Fibroblast of the aortic adventitia (primary cell): ENCODE measurements at regions not wholly inside any gene's neighbourhood (a gene's known extent, or its start where the extent isn't known, plus 50 kb on each side); places are given as distances from the start of the nearest gene placed in this dataset.

Experiments
- DNase-seq: peaks from one replicate; pipeline ENCODE4 v3.0.0-alpha.2; 2010; ENCODE audit warnings: low read depth
- H3K4me3 ChIP-seq: 2 replicates; pipeline ENCODE4 v1.5.1; 2011; ENCODE audit warnings: low read depth, mild to moderate bottlenecking, control low read depth, low read length, moderate library complexity
- TF ChIP-seq, protein P1 (sequence below): IDR thresholded peaks from 2 replicates; pipeline ENCODE4 v1.5.1; 2011; ENCODE audit warnings: mild to moderate bottlenecking, low read length, control low read depth, inconsistent platforms; ENCODE audit not compliant: insufficient read depth

DNA sequence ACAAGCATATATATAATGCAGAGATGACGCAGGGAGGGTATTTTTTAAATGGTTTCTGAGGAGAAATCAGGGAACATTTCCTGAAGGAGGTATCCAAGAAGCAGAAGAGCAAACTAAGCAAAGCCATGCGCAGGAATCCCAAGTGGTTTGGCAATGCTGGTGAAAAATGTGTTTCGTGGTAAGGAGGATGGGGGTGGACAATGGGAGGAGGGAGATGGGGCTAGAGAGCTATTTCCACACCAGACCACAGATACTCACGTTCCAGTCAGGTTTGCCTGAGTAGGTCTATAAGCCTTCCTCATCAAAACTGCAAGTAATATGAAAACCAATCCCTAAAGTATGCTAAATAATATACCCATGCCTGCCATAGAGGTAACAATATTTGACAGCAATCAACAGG, 223.7 kb upstream of the MKLN1 start:
- peak overlapping the region; percentile 67 for H3K4me3 ChIP-seq
- TF ChIP-seq, protein P1, sequence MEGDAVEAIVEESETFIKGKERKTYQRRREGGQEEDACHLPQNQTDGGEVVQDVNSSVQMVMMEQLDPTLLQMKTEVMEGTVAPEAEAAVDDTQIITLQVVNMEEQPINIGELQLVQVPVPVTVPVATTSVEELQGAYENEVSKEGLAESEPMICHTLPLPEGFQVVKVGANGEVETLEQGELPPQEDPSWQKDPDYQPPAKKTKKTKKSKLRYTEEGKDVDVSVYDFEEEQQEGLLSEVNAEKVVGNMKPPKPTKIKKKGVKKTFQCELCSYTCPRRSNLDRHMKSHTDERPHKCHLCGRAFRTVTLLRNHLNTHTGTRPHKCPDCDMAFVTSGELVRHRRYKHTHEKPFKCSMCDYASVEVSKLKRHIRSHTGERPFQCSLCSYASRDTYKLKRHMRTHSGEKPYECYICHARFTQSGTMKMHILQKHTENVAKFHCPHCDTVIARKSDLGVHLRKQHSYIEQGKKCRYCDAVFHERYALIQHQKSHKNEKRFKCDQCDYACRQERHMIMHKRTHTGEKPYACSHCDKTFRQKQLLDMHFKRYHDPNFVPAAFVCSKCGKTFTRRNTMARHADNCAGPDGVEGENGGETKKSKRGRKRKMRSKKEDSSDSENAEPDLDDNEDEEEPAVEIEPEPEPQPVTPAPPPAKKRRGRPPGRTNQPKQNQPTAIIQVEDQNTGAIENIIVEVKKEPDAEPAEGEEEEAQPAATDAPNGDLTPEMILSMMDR: peak; percentile 11

DNA sequence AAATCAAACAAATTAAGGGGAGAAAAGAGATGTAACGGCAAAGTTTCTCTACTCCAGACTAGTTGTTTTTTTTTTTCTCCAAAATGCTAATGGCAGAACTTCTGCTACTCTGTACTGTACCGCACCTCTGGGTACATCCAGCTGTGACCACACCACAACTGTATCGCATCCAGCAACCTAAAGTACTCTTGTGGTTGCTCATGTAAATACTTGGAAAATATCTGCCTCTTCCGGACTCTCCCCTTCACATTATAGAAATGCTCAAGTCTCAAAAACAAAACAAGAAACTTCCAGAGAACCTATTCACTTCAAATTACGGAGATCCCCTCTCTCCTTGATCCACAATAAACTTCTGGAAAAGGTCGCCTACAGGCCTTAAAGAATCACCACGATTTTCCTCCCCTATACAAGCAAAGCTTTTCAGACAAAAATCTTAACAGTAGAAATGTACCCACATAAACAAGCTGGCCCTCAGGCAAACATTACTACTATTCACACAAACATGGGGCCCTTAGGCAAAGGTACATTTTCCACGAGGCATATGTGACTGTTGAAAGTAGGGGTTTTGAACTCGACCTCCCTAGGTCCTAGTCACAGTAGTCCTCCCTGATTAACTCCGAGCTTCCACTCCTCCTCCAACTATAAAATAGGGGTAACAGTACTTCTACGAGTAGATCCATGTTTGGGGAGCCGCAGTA, 222.9 kb upstream of the MKLN1 start:
- TF ChIP-seq, protein P1: no peak
- peak; percentile 42 for DNase-seq
- H3K4me3 ChIP-seq: peak overlapping the region; percentile 67

More for the DNA sequence above, 223.7 kb upstream of the MKLN1 start:
- DNase-seq: peak; percentile 88

DNA sequence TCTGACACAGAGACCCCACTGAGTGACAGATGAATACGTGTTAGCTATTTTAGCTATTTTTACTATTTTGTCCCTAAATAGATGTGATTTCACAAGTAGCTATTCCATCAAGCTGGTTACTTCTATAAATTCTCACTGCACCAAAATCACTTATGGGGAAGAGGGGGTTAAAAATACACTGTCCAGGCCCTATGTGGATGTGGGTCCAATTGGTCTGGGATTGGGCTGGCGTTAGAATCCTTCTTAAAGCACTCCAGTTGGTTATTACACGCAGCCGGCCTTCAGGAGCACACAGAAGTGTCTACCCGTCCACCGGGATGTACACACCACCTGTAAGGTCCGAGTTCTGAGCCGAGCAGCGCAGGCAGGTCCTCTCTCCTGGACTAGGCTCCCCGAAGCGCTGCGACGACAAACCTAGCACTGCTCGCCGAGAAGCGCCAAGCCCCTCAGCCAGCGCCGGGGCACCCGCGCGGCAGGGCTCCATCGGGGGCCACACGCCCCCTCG, 222.3 kb upstream of the MKLN1 start:
- DNase-seq: peak; percentile 52
- H3K4me3 ChIP-seq: peak overlapping the region; percentile 67
- TF ChIP-seq, protein P1: no peak

DNA sequence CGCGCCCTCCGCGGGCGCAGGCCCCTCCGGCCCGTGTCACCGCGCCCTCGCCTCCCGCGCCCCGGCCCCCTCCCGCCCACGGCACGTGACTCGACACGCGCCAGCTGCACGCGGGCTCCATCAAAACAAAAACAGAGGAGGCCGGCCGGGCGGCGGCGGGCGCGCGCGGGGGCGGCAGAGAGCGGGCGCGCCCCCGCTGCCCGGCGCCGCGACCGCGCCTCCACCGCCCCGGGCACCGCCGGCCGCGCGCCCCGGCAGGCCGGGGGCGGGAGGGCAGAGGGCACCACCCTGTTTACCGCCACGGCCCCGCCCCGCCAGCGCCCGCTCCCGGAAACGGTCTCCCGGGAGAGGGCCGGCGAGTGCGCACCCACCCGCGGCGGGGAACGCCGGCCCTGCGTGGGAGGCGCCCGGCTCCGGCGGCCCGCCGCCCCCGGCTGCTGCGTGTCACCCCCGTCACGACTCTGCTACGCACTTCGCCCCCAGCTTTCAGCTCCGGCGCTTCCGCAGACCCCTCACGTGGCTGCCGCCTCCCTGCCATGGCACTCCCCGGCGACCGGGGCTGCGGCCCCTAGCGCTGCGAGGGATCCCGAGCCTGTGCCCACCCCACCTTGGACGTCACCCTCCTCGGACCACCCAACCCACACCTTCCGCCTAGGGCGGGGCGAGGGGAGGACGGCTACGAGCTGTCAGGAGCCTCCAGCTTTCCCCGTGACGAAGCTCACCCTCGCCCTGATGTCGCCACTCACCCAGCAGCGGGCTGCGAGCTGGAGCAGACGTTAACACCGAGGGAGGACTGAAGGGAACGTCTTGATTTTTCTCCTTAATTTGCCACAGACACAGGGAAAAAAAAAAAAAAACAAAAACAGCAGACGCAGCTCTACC, 221.6 kb upstream of the MKLN1 start:
- DNase-seq: peak; percentile 76
- peak overlapping the region; percentile 98 for H3K4me3 ChIP-seq
- TF ChIP-seq, protein P1: no peak

DNA sequence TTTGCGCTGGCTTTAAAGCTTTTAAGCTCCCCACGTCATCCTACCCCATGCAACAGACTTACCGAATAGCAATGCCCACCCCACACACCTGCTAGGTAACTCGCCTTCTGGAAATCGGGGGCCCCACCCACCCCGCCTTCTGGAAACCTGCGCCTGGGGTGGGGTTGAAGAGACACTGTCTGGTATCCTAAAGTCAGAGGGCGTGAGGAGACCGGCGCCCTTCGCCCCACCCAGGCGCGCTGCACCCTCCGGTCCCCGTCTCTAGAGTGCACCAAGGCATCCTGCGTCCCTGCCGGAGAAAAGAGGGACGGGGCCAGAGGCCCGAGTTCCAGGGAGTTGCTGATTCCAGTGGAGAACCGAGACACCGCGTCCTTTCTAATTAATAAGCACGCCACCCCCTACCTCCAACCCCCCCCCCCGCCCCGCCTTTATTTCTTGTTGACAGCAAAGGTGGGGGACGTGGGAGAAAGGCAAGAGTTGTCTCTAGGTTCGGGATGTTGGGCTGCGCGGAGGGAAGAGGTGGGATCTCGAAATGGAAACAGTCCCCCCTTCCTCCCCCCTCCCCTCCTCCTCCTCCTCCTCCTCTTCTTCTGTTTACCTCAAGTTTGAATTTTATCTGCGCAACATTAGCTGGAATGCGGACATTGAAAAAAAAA, 220.9 kb upstream of the MKLN1 start:
- H3K4me3 ChIP-seq: peak overlapping the region; percentile 98
- TF ChIP-seq, protein P1: no peak
- DNase-seq: no peak

DNA sequence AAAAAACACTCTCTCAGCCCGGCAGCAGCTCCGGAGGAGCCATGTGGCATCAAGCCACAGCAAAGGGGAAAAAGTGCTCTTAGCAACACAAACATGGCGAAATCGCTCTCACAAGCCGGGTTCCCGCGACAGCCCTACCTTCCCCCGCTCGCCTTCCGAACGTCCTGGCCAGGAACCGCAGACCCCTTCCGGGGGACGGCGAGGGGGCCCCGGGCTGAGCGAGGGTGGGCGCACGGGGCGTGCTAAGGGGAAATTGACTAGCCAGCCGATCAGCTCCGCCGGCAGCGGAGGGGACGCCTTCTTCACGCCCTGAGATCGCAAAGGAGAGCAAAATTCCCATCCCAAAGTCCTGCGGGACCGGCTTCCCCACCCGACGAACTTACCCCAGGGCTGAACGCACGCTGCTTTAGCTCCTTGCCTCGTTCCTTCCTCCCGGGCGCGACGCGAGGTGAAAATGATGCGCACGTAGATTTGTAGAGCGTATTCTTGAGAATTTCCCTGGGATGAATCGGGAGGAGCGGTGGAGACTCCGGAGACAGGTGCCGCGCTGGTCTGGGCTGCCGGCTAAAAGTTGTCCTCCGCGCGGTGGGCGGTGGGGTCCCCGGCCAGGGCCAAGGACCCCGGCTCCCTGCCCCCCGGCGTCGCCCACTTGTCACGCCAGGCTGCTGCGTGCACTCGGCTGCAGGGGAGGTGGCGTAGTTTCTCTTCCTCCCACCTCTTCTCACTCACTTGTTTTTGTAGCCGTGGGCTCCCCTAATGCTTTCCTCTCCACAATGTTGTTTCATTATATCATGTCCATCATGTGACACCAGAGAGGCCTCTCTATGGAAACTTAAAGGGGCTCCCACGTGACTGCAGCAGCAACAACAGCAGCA, 220.1 kb upstream of the MKLN1 start:
- peak overlapping the region; percentile 98 for H3K4me3 ChIP-seq
- DNase-seq: peak; percentile 91
- TF ChIP-seq, protein P1: no peak
